ENCODE measurements at regions not wholly inside any gene's neighbourhood (a gene's known extent, or its start where the extent isn't known, plus 50 kb on each side); places are given as distances from the start of the nearest gene placed in this dataset.

GRCh38 chr9:134494273-134494815 lies 147.3 kb upstream of the COL5A1 start:
- no peak overlapping the region for H3K27ac ChIP-seq (ENCODE audit: low read depth in 1 of 2, low read length in 1 of 2)
- no peak overlapping the region for H3K9ac ChIP-seq (ENCODE audit: insufficient read depth in 1 of 2, low read length in 2 of 2)
- DNase-seq (no peak), ATAC-seq (ENCODE audit: insufficient read depth, low FRiP score) (no peak)
- no peaks in the 10 kb centered on the region for H3K9me3 ChIP-seq (ENCODE audit: control insufficient read depth in 4 of 4, insufficient read depth in 3 of 4, low read length in 3 of 4)
- peaks cover 0 to 31% (median 9%) of the 10 kb centered on the region in 5 donors for H3K4me1 ChIP-seq (ENCODE audit: control insufficient read depth in 5 of 5, insufficient read depth in 5 of 5, low read length in 5 of 5)
- H3K4me3 ChIP-seq: no peak overlapping the region
- no peaks in the 10 kb centered on the region for H3K36me3 ChIP-seq (ENCODE audit: control insufficient read depth in 4 of 4, insufficient read depth in 4 of 4, low read length in 4 of 4)
- TF ChIP-seq CTCF (IDR thresholded peaks at IDR 0.05; ENCODE audit: control extremely low read depth, extremely low read depth): no peak
- 76 to 81% methylated on average over 17 of the region's 17 CpGs for WGBS, 2 donors
- H3K27me3 ChIP-seq (ENCODE audit: control insufficient read depth in 3 of 3, insufficient read depth in 3 of 3, low read length in 2 of 3): no peaks in the 10 kb centered on the region

DNA sequence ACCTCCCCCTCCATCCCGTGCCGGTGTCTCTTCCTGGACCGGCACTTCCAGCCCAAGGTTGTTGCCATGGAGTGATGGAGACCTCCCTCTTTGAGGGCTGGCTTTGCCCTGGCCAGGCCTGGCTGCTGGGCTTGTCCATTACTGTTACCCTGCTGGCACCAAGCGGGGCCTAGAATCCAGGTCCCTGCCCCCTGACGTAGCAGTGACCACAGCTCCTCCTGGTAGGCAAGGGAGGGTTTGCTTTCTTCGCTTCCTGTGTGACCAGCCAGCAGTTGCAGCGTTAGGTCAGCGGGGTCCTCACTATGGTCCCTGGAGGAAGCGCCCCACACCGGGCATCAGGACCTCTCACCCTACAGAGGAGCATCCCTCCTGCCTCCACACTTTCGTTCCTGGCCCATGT lies 146.7 kb upstream of the COL5A1 start:
- 76 to 87% methylated on average over 11 of the region's 11 CpGs for WGBS, 2 donors
- no peak for ATAC-seq (ENCODE audit: insufficient read depth, low FRiP score)
- DNase-seq: no peak
- no peak overlapping the region for H3K9ac ChIP-seq (ENCODE audit: insufficient read depth in 1 of 2, low read length in 2 of 2)
- H3K9me3 ChIP-seq (ENCODE audit: control insufficient read depth in 4 of 4, insufficient read depth in 3 of 4, low read length in 3 of 4): no peaks in the 10 kb centered on the region
- peaks cover 0 to 31% (median 9%) of the 10 kb centered on the region in 5 donors for H3K4me1 ChIP-seq (ENCODE audit: control insufficient read depth in 5 of 5, insufficient read depth in 5 of 5, low read length in 5 of 5)
- no peaks in the 10 kb centered on the region for H3K36me3 ChIP-seq (ENCODE audit: control insufficient read depth in 4 of 4, insufficient read depth in 4 of 4, low read length in 4 of 4)
- H3K4me3 ChIP-seq: no peak overlapping the region
- no peak for TF ChIP-seq CTCF (IDR thresholded peaks at IDR 0.05; ENCODE audit: control extremely low read depth, extremely low read depth)
- no peaks in the 10 kb centered on the region for H3K27me3 ChIP-seq (ENCODE audit: control insufficient read depth in 3 of 3, insufficient read depth in 3 of 3, low read length in 2 of 3)
- no peak overlapping the region for H3K27ac ChIP-seq (ENCODE audit: low read depth in 1 of 2, low read length in 1 of 2)

DNA sequence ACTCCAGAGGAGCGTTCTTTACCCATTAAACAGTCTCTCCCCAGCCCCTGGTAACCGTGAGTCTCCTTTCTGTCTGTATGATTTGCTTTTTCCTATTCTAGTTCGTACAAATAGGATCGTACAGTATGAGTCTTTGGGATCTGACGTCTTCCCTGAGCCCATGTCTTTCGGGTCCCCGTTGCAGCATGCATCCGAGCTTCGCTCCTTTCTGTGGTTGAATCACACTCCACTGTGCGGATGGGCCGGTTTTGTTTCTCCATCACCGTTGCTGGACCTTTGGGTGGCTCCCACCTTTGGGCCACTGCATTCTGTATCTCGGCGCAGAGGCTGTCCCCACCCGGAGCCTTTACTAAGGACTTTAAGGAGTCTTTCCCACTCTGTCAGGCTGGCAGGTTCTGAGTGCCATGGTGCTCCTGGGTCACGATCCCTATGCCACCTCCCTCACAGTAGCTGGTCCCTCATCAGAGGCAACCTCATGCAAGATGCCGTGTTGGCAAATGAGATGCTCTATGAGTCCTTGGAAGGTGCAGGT lies 145.7 kb upstream of the COL5A1 start:
- H3K36me3 ChIP-seq (ENCODE audit: control insufficient read depth in 4 of 4, insufficient read depth in 4 of 4, low read length in 4 of 4): no peaks in the 10 kb centered on the region
- H3K27me3 ChIP-seq (ENCODE audit: control insufficient read depth in 3 of 3, insufficient read depth in 3 of 3, low read length in 2 of 3): peaks cover 0 to 4% (median 2%) of the 10 kb centered on the region in 3 donors
- peaks cover 0 to 31% (median 9%) of the 10 kb centered on the region in 5 donors for H3K4me1 ChIP-seq (ENCODE audit: control insufficient read depth in 5 of 5, insufficient read depth in 5 of 5, low read length in 5 of 5)
- WGBS, 2 donors: 92 to 94% methylated on average over 17 of the region's 17 CpGs
- no peak overlapping the region for H3K9ac ChIP-seq (ENCODE audit: insufficient read depth in 1 of 2, low read length in 2 of 2)
- no peak overlapping the region for H3K4me3 ChIP-seq
- H3K9me3 ChIP-seq (ENCODE audit: control insufficient read depth in 4 of 4, insufficient read depth in 3 of 4, low read length in 3 of 4): no peaks in the 10 kb centered on the region
- H3K27ac ChIP-seq (ENCODE audit: low read depth in 1 of 2, low read length in 1 of 2): no peak overlapping the region
- DNase-seq (no peak), ATAC-seq (ENCODE audit: insufficient read depth, low FRiP score) (no peak)
- no peak for TF ChIP-seq CTCF (IDR thresholded peaks at IDR 0.05; ENCODE audit: control extremely low read depth, extremely low read depth)
